ENCODE measurements at regions not wholly inside any gene's neighbourhood (a gene's known extent, or its start where the extent isn't known, plus 50 kb on each side); places are given as distances from the start of the nearest gene placed in this dataset.

GRCh38 chr9:14547245-14548060 is 145.8 kb downstream of the ZDHHC21 start (continued):
- TF ChIP-seq RAD21 (IDR thresholded peaks at IDR 0.05 in 1 of 2, conservative IDR thresholded peaks at IDR 0.05 in 1 of 2; ENCODE audit: low read depth in 2 of 2, low read length in 2 of 2) = peak; percentile 74 to 78
- no peak for TF ChIP-seq POLR2AphosphoS5 (IDR thresholded peaks at IDR 0.05; ENCODE audit: low read depth, low read length)
- no peak for TF ChIP-seq CHD7 (IDR thresholded peaks at IDR 0.05; ENCODE audit: insufficient replicate concordance, low read length)
- no peak for TF ChIP-seq RFX5 (IDR thresholded peaks at IDR 0.05; ENCODE audit: borderline replicate concordance, low read depth, low read length)
- TF ChIP-seq BCL11A (IDR thresholded peaks at IDR 0.05; ENCODE audit: low read depth in 2 of 2, low read length in 2 of 2) = peak in 1 of 2 experiments; percentile 50
- TF ChIP-seq CBX5 (IDR thresholded peaks at IDR 0.05; ENCODE audit: low read depth, low read length) = no peak
- no peak for TF ChIP-seq ATF3 (IDR thresholded peaks at IDR 0.05; ENCODE audit: insufficient read depth, low read depth, low read length)
- TF ChIP-seq RBBP5 (IDR thresholded peaks at IDR 0.05; ENCODE audit: borderline replicate concordance, low read depth, low read length) = no peak
- TF ChIP-seq YY1 (IDR thresholded peaks at IDR 0.05; ENCODE audit: low read depth, low read length) = no peak
